ENCODE measurements at regions not wholly inside any gene's neighbourhood (a gene's known extent, or its start where the extent isn't known, plus 50 kb on each side); places are given as distances from the start of the nearest gene placed in this dataset.

DNA sequence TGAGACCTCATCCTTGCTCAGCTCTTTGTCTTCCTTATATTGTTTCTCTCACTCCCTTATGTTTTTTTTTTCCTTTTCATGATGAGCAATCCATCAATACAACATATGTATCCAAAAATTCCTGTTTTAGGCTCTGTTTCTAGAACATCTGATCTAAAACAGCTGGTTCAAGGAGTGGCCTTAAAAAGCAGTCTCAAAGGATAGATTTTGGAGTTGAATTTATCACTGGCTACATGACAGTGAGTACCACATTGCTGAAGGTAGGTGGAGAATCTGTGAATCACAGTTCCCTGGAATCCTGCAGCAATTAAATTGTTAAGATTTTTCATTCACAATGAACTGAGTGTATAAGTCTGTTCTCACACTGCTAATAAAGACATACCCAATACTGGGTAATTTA, 155.8 kb upstream of the ADAMTS5 start:
- CTCF ChIA-PET: no interaction called here
- intact Hi-C loops (cut with micrococcal nuclease): no loop called here
- peaks cover 4% of the 10 kb centered on the region for H3K27me3 Mint-ChIP-seq (ENCODE audit: low read depth)
- H3K36me3 Mint-ChIP-seq (ENCODE audit: low read depth): no peaks in the 10 kb centered on the region
- no peak for DNase-seq
- no peak overlapping the region for H3K4me3 Mint-ChIP-seq
- no peaks in the 10 kb centered on the region for H3K4me1 Mint-ChIP-seq (ENCODE audit: low read depth)
- H3K27ac Mint-ChIP-seq: no peak overlapping the region
- peaks cover 2% of the 10 kb centered on the region for H3K9me3 Mint-ChIP-seq

DNA sequence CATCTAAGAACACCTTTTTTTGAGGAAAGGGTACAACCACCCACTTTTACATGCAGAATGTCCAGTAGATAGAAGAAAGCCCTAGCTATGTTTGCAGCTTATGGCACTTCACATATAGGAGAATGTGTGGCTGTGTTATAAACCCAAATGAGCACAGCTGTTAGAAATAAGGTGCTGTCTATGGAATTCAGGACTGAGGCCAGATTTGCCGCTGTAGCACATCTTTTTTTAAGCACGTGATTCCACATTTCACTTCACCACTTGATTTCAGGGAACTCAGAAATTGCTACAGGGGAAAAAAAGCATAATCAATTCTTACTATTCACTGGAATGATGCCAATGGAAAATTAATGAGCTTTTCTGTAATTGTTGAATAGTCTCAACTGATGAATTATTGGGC, 147.2 kb upstream of the ADAMTS5 start:
- Mint-ChIP-seq H3K4me1 (ENCODE audit: low read depth) (no peaks in the 10 kb centered on the region), H3K36me3 (ENCODE audit: low read depth) (no peaks in the 10 kb centered on the region)
- CTCF ChIA-PET: interaction anchor here (0.7 kb wide), 1 partner anchor 89 kb away, joined by 3 read pairs; no protein-coding TSS in a partner anchor

DNA sequence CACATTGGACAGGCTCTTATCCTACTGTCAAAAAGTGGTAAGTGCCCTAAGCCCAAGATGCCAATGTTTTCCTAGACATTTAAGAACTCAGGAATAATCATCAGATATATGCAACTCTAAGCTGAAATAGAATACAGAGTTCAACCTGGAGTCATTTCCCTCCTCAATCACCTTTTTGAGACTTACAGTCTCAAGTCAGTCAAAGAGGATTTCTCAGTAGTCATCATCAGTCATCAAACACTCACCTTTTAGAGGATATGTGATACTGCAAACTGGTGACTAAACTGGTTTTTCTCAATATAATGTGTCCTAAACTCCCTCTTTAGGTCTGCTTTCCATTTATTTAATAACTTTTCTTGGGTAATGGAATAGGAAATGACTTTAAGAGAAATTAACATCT, 145.3 kb upstream of the ADAMTS5 start:
- Mint-ChIP-seq H3K4me1 (ENCODE audit: low read depth) (no peaks in the 10 kb centered on the region), H3K36me3 (ENCODE audit: low read depth) (no peaks in the 10 kb centered on the region), H3K27me3 (ENCODE audit: low read depth) (no peaks in the 10 kb centered on the region), H3K4me3 (no peak overlapping the region), H3K27ac (no peak overlapping the region), H3K9me3 (no peaks in the 10 kb centered on the region)
- CTCF ChIA-PET: no interaction called here
- intact Hi-C loops (cut with micrococcal nuclease): no loop called here
- DNase-seq: no peak

More for the DNA sequence above, 147.2 kb upstream of the ADAMTS5 start:
- Mint-ChIP-seq H3K27me3 (ENCODE audit: low read depth) (no peaks in the 10 kb centered on the region), H3K4me3 (no peak overlapping the region), H3K27ac (no peak overlapping the region), H3K9me3 (no peaks in the 10 kb centered on the region)
- intact Hi-C loops (cut with micrococcal nuclease): no loop called here
- DNase-seq: no peak

DNA sequence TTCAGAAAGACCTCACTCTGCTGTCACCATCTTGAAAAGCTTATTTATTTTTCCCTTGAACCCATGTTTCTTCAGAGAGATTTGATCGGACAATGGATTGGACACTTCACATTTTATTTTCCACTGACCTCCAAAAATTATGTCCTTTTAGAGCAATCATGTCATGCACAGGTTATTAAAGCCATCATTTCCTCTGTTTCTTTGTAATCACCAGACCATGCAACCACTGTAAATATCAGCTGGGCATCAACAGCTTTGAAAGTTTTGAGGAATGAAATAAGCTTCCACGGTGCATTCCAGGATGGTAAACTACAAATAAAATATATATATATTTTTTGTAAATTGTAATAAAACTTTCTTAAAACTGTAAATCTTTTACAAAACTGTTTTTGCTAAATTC, 144.1 kb upstream of the ADAMTS5 start:
- Mint-ChIP-seq H3K36me3 (ENCODE audit: low read depth) (no peaks in the 10 kb centered on the region), H3K4me3 (no peak overlapping the region), H3K27ac (no peak overlapping the region), H3K9me3 (no peaks in the 10 kb centered on the region), H3K4me1 (ENCODE audit: low read depth) (no peaks in the 10 kb centered on the region), H3K27me3 (ENCODE audit: low read depth) (no peaks in the 10 kb centered on the region)
- intact Hi-C loops (cut with micrococcal nuclease): no loop called here
- no peak for DNase-seq
- CTCF ChIA-PET: no interaction called here

DNA sequence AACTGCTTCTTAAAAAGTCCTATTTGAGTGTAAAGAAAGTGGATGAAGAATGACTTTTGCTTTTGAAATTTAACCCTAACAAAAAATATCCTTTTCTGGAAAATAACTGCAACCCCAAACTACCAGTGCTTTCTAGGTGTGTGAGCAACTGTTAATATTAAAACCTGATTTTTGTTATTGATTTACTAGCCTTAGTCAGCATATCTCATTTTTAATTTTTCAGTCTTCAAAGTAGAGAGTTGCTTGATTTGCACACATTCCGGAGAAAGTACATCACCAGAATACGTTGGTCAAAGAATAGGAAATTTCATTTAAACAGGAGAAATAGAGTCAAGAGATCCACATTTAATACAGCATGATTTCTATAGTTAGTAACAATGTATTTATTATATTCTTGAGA, 141.8 kb upstream of the ADAMTS5 start:
- CTCF ChIA-PET: no interaction called here
- no peak for DNase-seq
- intact Hi-C loops (cut with micrococcal nuclease): no loop called here
- no peaks in the 10 kb centered on the region for H3K4me1 Mint-ChIP-seq (ENCODE audit: low read depth)
- no peaks in the 10 kb centered on the region for H3K27me3 Mint-ChIP-seq (ENCODE audit: low read depth)
- no peaks in the 10 kb centered on the region for H3K9me3 Mint-ChIP-seq
- H3K36me3 Mint-ChIP-seq (ENCODE audit: low read depth): no peaks in the 10 kb centered on the region
- H3K4me3 Mint-ChIP-seq: no peak overlapping the region
- no peak overlapping the region for H3K27ac Mint-ChIP-seq

DNA sequence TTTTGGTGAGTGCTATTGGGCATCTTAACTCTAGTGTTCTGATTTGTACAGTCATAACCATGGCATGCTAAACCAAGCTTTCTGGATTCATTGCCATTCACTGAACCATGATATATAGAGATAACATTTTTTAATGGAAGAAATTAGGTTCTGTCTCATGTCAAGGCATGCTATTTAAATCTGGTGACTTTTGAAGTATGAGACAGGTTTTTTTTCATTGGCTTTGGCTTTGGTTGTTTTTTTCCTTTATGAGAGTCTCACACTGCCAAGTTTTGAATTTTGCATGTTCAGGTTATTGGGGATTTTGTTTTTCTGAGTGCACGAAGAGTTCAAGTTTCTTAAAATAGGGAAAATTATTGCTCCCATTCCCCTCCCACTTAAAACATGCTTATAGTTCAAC, 141.3 kb upstream of the ADAMTS5 start:
- intact Hi-C loops (cut with micrococcal nuclease): no loop called here
- Mint-ChIP-seq H3K27ac (no peak overlapping the region), H3K4me3 (no peak overlapping the region), H3K27me3 (ENCODE audit: low read depth) (no peaks in the 10 kb centered on the region), H3K9me3 (no peaks in the 10 kb centered on the region), H3K4me1 (ENCODE audit: low read depth) (no peaks in the 10 kb centered on the region), H3K36me3 (ENCODE audit: low read depth) (no peaks in the 10 kb centered on the region)
- CTCF ChIA-PET: no interaction called here
- no peak for DNase-seq

DNA sequence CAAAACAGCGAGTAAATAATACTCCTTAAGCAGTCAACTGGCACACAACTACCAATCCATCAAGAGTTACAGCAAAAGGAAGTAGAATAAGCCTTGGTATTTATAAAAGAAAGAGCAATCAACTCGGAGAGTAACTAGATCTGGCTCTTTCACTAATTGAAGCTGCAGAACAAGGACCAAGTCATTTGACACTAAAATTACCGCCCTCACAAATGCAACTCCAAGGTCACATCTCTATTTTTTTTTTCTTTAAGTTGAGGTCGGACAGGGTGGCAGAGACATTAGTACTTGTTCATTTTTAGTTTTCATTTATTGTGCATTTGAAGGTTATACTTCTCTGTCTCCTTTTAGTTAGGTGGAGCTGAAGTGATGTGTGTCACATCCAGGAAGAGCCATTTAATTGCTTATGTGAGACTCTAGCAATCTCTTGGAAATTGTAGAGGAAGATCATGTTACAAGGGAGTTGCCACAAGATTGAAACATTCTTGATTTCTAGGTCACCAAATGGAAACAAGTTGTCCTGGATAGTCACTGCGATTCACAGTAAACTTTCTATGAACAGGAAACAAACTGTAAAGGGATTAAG, 138.1 kb upstream of the ADAMTS5 start:
- H3K4me3 Mint-ChIP-seq: no peak overlapping the region
- no peaks in the 10 kb centered on the region for H3K27me3 Mint-ChIP-seq (ENCODE audit: low read depth)
- intact Hi-C loops (cut with micrococcal nuclease): no loop called here
- H3K4me1 Mint-ChIP-seq (ENCODE audit: low read depth): no peaks in the 10 kb centered on the region
- no peak for DNase-seq
- CTCF ChIA-PET: no interaction called here
- H3K9me3 Mint-ChIP-seq: no peaks in the 10 kb centered on the region
- no peak overlapping the region for H3K27ac Mint-ChIP-seq
- no peaks in the 10 kb centered on the region for H3K36me3 Mint-ChIP-seq (ENCODE audit: low read depth)

DNA sequence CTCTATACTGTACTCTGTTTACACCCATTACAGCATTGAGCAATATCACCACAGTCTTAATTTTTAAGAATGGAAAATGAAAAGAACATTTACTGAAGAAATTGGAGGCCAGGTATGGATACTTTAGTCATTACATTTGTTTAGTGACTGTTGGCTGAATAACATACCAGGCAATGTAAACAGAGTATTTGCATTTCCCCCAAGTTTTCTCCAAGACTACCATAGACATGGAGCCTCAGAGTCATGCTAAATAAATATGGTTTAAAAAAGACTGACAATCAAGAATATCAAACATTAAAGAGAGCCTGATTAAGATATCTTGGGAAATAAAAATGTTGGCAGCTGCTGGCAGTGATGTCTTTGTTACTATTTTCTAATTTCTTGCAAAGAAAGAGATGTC, 136.9 kb upstream of the ADAMTS5 start:
- Mint-ChIP-seq H3K4me3 (no peak overlapping the region), H3K27ac (no peak overlapping the region), H3K4me1 (ENCODE audit: low read depth) (no peaks in the 10 kb centered on the region), H3K36me3 (ENCODE audit: low read depth) (no peaks in the 10 kb centered on the region), H3K9me3 (no peaks in the 10 kb centered on the region), H3K27me3 (ENCODE audit: low read depth) (no peaks in the 10 kb centered on the region)
- intact Hi-C loops (cut with micrococcal nuclease): no loop called here
- CTCF ChIA-PET: no interaction called here
- DNase-seq: no peak

DNA sequence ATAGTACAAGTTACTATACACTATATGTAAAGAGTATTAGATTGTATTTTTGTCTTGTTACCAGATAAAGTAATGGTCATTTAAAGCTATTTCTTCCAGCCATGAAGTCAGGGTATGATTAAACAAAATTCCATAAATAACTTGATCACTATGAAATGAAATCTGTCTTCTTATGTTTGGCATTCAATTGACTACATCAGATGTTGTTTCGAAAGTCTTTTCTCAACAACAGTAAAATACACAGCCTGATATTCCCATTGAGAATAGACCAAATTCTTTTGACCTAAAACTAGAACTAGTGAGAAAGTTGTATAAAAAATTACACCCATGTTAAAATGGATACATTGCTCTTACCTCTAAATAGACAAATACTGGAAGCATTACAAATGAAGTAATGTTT, 134.6 kb upstream of the ADAMTS5 start:
- intact Hi-C loops (cut with micrococcal nuclease): no loop called here
- Mint-ChIP-seq H3K27ac (no peak overlapping the region), H3K4me1 (ENCODE audit: low read depth) (no peaks in the 10 kb centered on the region), H3K4me3 (no peak overlapping the region), H3K36me3 (ENCODE audit: low read depth) (no peaks in the 10 kb centered on the region), H3K27me3 (ENCODE audit: low read depth) (no peaks in the 10 kb centered on the region), H3K9me3 (peaks cover 2% of the 10 kb centered on the region)
- no peak for DNase-seq
- CTCF ChIA-PET: no interaction called here

DNA sequence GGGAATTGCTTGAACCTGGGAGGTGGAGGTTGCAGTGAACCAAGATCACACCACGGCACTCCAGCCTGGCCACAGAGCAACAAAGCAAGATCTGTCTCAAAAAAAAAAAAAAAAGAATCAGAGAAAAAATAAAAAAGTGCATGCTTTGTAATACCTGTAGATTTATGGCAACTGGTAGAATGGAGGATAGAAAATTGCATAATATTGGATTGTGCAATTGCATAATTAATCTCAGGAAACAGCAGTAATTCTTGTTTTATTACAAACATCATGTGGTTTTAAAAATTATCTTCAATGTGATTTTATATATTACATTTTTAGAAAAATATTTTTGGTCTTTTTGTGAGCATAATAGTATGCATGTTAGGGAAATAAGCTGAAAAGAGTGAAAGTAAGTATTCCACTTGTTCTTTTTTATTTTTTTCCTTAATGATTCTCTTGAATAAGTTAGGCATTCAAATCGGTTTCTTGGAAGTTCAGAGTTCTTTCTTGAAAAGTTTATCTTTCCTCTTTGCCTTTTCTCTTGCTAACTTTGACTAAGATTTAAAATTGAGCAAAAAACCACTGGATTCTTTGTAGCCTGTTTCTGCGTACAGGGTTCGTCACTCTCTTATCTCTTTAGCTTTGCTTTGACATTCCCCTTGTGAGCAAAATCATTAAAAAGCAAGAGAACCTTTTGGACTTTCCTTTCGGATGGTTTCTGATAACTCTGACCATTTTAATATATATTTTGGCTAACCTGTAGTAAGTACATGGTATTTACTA, 127.5 kb upstream of the ADAMTS5 start:
- intact Hi-C loops (cut with micrococcal nuclease): no loop called here
- Mint-ChIP-seq H3K4me3 (no peak overlapping the region), H3K9me3 (peaks cover 2% of the 10 kb centered on the region), H3K36me3 (ENCODE audit: low read depth) (no peaks in the 10 kb centered on the region), H3K27me3 (ENCODE audit: low read depth) (no peaks in the 10 kb centered on the region), H3K27ac (no peak overlapping the region), H3K4me1 (ENCODE audit: low read depth) (no peaks in the 10 kb centered on the region)
- no peak for DNase-seq
- CTCF ChIA-PET: no interaction called here

DNA sequence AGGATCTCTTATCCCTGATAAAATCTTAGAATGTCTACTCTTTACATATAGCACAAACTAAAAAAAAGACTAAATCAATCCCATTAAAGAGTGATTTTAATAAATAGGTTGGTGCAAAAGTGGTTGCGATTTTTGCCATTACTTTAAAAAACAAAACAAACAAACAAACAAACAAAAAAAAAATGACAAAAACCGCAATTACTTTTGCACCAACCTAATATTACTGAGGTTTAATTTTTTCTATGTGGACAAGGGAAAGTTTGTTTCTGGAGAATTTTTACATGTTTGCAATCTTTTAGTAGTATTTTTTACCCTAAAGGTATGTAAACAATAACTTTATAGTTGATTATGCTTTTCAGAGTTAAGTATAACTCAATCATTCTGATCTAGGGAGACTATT, 119.7 kb upstream of the ADAMTS5 start:
- CTCF ChIA-PET: no interaction called here
- H3K9me3 Mint-ChIP-seq: peaks cover 2% of the 10 kb centered on the region
- no peaks in the 10 kb centered on the region for H3K27me3 Mint-ChIP-seq (ENCODE audit: low read depth)
- no peak overlapping the region for H3K27ac Mint-ChIP-seq
- no peaks in the 10 kb centered on the region for H3K4me1 Mint-ChIP-seq (ENCODE audit: low read depth)
- H3K4me3 Mint-ChIP-seq: no peak overlapping the region
- H3K36me3 Mint-ChIP-seq (ENCODE audit: low read depth): no peaks in the 10 kb centered on the region
- no peak for DNase-seq
- intact Hi-C loops (cut with micrococcal nuclease): no loop called here

DNA sequence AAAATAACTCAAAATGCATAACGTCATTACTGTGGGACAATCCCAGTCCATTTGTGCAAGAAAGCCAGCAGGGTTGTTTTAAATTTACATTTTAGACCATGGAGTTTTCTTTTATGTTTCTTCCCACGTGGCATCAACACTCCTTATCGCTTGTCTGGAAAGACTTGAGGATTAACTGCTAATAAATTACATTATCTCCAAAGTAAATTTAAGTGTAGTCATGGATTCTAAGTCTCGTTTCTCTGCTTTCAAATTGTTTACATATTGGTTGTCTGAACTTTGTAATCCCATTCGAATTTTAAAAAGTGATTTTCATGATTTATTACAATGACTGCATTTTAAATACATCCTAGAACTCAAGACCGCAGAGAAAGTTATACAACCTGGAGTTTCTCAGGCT, 119.3 kb upstream of the ADAMTS5 start:
- Mint-ChIP-seq H3K4me1 (ENCODE audit: low read depth) (no peaks in the 10 kb centered on the region), H3K27me3 (ENCODE audit: low read depth) (no peaks in the 10 kb centered on the region), H3K4me3 (no peak overlapping the region), H3K9me3 (peaks cover 2% of the 10 kb centered on the region), H3K36me3 (ENCODE audit: low read depth) (no peaks in the 10 kb centered on the region), H3K27ac (no peak overlapping the region)
- intact Hi-C loops (cut with micrococcal nuclease): no loop called here
- CTCF ChIA-PET: no interaction called here
- DNase-seq: no peak

DNA sequence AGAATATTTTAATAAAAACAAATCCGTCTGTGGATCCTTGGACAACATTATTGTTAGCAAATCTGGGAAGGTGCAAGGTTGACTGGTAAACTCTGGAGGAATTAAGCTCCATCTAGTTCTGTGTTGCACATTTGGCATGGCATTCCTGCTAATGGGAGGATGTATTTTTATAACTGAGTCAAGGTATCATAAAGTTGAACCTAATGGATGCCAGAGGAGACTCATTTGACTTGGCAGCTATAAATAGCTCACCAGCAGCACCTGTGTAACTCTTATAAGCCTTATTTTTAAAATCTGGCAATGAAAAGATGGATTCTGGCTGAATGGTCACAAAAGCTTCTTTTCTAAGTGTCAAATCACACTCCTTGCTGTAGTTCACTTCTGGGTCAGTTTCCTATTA, 118.5 kb upstream of the ADAMTS5 start:
- Mint-ChIP-seq H3K9me3 (peaks cover 2% of the 10 kb centered on the region), H3K4me1 (ENCODE audit: low read depth) (no peaks in the 10 kb centered on the region), H3K27ac (no peak overlapping the region), H3K27me3 (ENCODE audit: low read depth) (no peaks in the 10 kb centered on the region), H3K36me3 (ENCODE audit: low read depth) (no peaks in the 10 kb centered on the region), H3K4me3 (no peak overlapping the region)
- intact Hi-C loops (cut with micrococcal nuclease): no loop called here
- no peak for DNase-seq
- CTCF ChIA-PET: no interaction called here

Data from activated naive CD4-positive, alpha-beta T cell treated with anti-CD3 and anti-CD28 coated beads for 36 hours (primary cell).